Coronary artery (tissue), 2 donors: ENCODE measurements at regions not wholly inside any gene's neighbourhood (a gene's known extent, or its start where the extent isn't known, plus 50 kb on each side); places are given as distances from the start of the nearest gene placed in this dataset.

ENCODE experiments used
- DNase-seq: peaks from one replicate; pipeline ENCODE4 v3.0.0-alpha.2; 2017; ENCODE audit warnings: low spot score
- H3K27ac ChIP-seq, 2 donors: fragments of 200-600 bp; sonication (generic); one replicate each; pipeline ENCODE4 v1.5.1; 2016 to 2019
- H3K4me3 ChIP-seq: fragments of 200-600 bp; sonication (generic); 2 replicates; pipeline ENCODE4 v1.5.1; 2016; ENCODE audit warnings: mild to moderate bottlenecking, moderate library complexity
- CTCF ChIP-seq: fragments of 200-600 bp; sonication (generic); IDR thresholded peaks from one replicate; pipeline ENCODE4 v1.5.1; 2019; ENCODE audit warnings: antibody characterized with exemption

- Histone ChIP-seq H3K27ac (no peak overlapping the region), H3K4me3 (no peak overlapping the region)
- no peak for TF ChIP-seq CTCF
- no peak for DNase-seq
Observed at GRCh38 chr13:76552041-76552772, 334.0 kb downstream of the KCTD12 start.

- TF ChIP-seq CTCF = no peak
- H3K27ac ChIP-seq = no peak overlapping the region
- no peak overlapping the region for H3K4me3 ChIP-seq
- DNase-seq = no peak
Observed at GRCh38 chr13:76542176-76542575, 344.0 kb downstream of the KCTD12 start.

- Histone ChIP-seq H3K27ac (no peak overlapping the region), H3K4me3 (no peak overlapping the region)
- TF ChIP-seq CTCF = no peak
- no peak for DNase-seq
Observed at GRCh38 chr13:76538004-76538403, 348.2 kb downstream of the KCTD12 start.

GRCh38 chr13:76533251-76533650 is 353.0 kb downstream of the KCTD12 start:
- no peak overlapping the region for H3K27ac ChIP-seq
- H3K4me3 ChIP-seq = no peak overlapping the region
- TF ChIP-seq CTCF = no peak
- no peak for DNase-seq

- TF ChIP-seq CTCF = no peak
- Histone ChIP-seq H3K4me3 (no peak overlapping the region), H3K27ac (no peak overlapping the region)
- no peak for DNase-seq
Observed at GRCh38 chr13:76527041-76527440, 359.2 kb downstream of the KCTD12 start.

- DNase-seq = no peak
- H3K4me3 ChIP-seq = no peak overlapping the region
- H3K27ac ChIP-seq = no peak overlapping the region
- no peak for TF ChIP-seq CTCF
Observed at GRCh38 chr13:76523740-76524340, 362.4 kb downstream of the KCTD12 start.
